ENCODE measurements at regions not wholly inside any gene's neighbourhood (a gene's known extent, or its start where the extent isn't known, plus 50 kb on each side); places are given as distances from the start of the nearest gene placed in this dataset.

GRCh38 chr6:47934023-47934422 is 152.2 kb downstream of the OPN5 start:
- TF ChIP-seq CTCF (IDR thresholded peaks at IDR 0.05; ENCODE audit: low read depth, low read length) (no peak), EZH2phosphoT487 (IDR thresholded peaks at IDR 0.05; ENCODE audit: low read depth) (no peak)

Measured in OCI-LY3 (cell line).